Activated CD4-positive, alpha-beta T cell treated with anti-CD3 and anti-CD28 coated beads, Interleukin-2, Interleukin-4, amounts not matched to agents 100 ng/mL and 50 ng/mL, durations not matched to agents 16 hours and 8 hours (primary cell): ENCODE measurements at regions not wholly inside any gene's neighbourhood (a gene's known extent, or its start where the extent isn't known, plus 50 kb on each side); places are given as distances from the start of the nearest gene placed in this dataset.
A peak's percentile ranks its signal among the peaks of the same experiment; 100 is the strongest.
"Not testable (repeated sequence)": the region's sequence is repeated elsewhere in the genome, so short reads cannot be mapped to it uniquely, and the experiment has no call there.

Source experiments
- DNase-seq: peaks from one replicate; pipeline ENCODE4 v3.0.0-alpha.2; 2020; ENCODE audit warnings: low spot score

DNA sequence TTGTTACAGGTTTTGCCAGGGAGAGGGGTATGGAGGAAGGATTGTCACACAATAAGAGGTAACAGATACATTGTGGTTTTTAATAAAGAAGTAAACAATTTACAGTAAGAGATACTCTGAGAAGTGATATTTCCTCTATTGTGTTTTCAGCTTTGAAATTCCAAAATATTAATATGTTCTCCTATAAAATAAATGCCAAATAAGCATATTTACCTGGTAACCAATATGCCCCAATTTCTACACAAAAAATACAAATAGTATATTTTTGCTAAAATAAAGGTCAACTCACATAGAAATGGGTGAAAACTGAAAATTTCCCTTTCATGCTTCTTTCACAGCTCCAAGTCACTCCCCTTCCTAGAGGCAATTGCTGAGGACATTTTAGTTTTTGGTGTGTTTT is 437.4 kb upstream of the UBE2E2 start:
- DNase-seq, result no peak

DNA sequence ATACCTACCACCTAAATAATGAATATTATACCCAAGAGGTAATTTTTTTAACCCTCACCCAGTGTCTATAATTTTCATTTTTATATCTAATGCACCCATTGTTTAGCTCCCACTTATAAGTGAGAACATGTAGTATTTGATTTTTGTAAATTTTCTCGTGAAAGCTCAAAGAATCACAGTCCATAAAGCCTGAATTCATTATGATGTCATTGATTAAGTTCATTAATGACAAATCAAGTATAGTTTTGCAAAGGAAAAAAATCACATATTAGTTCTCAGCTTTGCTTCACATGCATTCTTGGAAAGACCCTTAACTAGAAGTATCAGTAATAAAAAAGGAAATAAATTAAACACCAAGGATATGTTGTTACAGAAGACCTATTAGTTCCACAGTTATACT is 425.3 kb upstream of the UBE2E2 start:
- DNase-seq, result no peak

- no peak for DNase-seq
Measured at GRCh38 chr3:22779737-22780136, 423.4 kb upstream of the UBE2E2 start.

DNA sequence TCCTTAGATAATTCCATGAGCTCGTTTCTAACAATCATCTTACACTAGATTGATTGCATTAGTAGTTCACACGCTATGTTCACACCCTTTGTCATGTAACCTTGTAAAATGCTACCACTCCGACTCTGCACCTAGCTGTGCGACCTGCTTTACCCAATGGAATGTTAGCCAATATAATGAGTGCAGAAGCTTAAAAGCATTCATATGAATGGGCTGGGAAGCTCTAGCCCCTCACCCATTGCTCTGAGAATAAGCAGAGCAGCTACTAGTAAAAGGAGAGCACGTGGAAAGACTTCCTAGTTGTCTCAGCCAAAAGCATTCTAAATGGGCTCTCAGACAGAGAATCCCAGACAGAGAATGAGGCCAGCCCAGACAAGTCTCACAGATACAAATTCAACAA is 410.6 kb upstream of the UBE2E2 start:
- no peak for DNase-seq

GRCh38 chr3:22795917-22796316 is 407.2 kb upstream of the UBE2E2 start:
- DNase-seq, result no peak

- DNase-seq, result no peak
Measured at GRCh38 chr3:22798461-22798860, 404.7 kb upstream of the UBE2E2 start.

GRCh38 chr3:22819209-22819608 is 383.9 kb upstream of the UBE2E2 start:
- DNase-seq, result no peak

- DNase-seq, result no peak
Measured at GRCh38 chr3:22835041-22835440, 368.1 kb upstream of the UBE2E2 start.

GRCh38 chr3:22836131-22836530 is 367.0 kb upstream of the UBE2E2 start:
- no peak for DNase-seq

GRCh38 chr3:22843854-22844253 is 359.3 kb upstream of the UBE2E2 start:
- no peak for DNase-seq

DNA sequence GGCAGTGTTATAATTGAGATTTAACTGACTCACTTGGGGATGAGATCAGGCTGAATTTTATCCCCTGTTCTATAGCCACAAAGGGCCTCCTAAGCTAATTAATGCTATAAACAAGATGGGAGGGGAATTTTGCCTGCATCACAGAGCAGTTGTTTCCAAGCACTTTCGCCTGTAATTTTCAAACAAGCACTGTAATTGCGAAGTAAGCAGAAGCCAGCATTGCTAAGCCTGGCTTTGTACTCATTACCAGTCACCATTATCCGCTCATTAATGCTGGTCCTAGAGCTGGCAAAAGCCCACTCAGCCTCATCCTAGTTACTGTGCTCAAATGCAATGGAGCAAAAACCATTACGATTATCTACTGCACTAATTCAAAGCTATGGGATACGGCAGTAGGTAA is 356.6 kb upstream of the UBE2E2 start:
- DNase-seq, result no peak

DNA sequence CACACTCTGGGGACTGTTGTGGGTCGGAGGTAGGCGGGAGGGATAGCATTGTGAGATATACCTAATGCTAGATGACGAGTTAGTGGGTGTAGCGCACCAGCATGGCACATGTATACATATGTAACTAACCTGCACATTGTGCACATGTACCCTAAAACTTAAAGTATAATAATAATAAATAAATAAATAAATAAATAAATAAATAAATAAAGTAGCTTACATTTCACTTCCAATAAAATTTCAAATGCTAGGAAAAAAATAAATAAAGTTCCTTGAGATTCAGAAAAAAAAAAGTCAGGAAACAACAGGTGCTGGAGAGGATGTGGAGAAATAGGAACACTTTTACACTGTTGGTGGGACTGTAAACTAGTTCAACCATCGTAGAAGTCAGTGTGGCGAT is 353.5 kb upstream of the UBE2E2 start:
- not testable (repeated sequence) for DNase-seq

DNA sequence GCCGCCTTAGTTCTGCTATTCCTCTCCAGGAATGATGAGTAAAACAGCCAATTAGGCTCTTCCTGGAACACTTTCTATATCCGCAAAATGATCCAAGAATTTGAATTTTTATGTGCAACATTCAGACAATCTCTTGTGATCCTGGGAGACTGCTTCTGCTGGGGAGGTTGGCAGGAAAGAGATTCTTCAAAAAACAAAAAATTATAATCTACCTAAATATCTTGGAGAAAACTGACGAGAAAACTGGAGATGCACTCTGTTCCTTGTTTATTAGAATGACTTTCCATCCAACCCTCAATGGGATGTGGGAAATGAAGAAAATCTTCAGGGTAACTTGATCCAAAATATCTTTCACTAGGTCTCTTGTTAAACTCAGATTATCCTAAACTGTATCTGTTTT is 346.3 kb upstream of the UBE2E2 start:
- no peak for DNase-seq

DNA sequence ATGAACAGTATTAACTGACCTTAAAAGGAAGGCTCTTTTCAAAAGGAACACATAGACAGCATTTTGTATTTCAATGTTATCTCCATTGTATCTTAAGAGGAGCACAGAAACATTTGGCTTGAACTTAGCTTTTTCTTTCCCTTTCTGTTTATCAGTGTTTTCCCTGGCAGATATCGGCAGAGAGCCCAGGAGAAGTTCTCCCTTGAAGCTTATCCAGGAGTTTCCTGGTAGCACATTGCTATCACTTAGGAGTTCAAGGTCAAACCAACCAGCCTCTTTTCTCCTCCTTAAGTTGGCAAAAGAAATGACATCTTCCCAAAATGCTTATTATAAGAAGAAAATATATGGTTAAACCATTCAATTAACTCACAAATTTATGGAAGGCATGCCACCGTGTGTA is 344.6 kb upstream of the UBE2E2 start:
- DNase-seq, result no peak

DNA sequence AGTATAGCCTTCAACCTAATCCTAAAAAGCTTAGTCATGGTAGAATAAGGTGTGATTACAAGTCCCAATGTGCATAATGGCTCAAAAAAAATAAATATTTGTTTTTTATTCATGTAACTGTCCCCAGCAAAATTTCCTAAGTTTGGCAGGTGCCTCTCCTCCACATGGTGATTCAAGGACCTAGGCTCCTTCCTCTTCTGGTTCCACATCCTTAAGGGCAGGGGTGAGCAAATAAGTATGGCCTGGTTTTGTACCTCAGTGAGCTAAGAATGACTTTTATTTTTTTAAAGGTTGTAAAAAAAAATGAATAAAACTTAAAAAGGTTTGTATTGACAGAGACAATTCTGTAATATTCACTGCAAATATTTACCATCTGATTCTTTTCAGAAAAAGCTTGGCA is 343.5 kb upstream of the UBE2E2 start:
- no peak for DNase-seq

DNA sequence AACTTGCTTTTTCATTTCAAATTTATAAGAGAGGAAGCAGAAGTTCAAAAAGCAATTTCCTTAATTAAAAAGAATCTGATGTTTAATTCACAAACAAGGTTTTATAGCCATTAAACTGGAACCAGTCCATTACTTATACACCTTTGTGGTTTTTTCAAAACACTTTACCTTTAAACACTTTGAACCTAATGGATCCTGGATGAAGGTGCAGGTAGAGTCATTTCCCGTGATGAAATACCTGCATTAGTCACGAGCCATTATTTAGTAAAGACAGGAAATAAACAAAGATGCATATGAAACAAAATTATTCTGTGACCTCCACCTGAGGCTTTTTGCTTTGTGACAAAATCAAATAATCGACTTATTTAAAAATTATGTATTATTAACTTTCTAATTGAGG is 341.7 kb upstream of the UBE2E2 start:
- DNase-seq, result no peak

- no peak for DNase-seq
Measured at GRCh38 chr3:22862111-22862510, 341.0 kb upstream of the UBE2E2 start.

GRCh38 chr3:22882834-22883233 is 320.3 kb upstream of the UBE2E2 start:
- DNase-seq, result not testable (repeated sequence)

DNA sequence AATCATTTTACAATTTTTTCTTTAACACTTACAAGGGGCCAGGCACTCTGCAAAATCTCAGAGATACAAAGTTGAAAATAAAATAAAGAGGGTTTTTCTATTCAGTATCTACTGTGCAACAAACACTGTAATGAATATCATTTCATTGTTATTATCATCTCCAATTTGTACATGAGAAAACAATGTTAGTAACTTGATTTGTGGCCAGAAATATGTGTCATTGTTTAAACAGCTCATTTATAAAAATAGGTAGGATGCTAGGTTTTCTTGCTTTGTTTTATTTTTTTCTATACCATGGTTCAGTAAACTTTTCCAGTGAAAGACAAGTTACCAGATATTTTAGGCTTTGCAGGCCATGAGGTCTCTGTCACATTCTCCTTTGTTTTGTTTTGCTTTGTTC is 318.1 kb upstream of the UBE2E2 start:
- DNase-seq, result no peak

DNA sequence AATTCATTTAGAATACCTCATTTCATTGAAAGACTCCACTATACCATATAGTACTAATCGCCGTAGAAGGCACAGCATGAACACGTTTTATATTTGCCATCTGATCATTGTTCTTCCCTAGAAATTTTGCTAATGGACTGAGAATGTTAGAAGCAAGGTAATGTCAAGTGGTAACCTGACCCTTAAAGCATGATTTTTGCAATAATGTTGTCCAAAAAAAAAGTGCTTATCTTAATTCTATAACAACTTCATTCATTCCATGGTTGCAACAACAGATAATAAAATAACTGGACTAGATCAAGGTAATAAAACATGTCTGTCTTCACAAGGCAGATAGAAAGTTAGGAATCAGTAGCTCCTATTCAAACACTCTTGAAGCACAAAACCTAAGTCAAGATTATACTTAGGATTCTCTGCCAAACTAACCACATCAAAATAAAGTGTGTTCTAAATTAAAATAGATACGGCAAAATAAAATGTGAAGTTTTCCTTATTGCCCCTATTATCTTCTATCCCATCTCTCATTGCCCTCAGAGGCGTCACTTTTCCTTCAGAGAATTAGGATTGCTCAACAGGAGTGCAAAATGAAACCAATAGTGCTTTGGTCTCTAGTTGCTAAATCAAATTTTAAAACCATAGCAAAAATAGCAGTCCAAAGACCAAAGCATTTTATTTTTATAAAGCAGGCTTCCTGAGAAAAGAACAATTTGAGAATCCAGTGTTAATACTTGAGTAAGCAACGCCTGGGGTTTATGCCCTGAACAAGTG is 317.4 kb upstream of the UBE2E2 start:
- no peak for DNase-seq

- no peak for DNase-seq
Measured at GRCh38 chr3:22886439-22887068, 316.6 kb upstream of the UBE2E2 start.

DNA sequence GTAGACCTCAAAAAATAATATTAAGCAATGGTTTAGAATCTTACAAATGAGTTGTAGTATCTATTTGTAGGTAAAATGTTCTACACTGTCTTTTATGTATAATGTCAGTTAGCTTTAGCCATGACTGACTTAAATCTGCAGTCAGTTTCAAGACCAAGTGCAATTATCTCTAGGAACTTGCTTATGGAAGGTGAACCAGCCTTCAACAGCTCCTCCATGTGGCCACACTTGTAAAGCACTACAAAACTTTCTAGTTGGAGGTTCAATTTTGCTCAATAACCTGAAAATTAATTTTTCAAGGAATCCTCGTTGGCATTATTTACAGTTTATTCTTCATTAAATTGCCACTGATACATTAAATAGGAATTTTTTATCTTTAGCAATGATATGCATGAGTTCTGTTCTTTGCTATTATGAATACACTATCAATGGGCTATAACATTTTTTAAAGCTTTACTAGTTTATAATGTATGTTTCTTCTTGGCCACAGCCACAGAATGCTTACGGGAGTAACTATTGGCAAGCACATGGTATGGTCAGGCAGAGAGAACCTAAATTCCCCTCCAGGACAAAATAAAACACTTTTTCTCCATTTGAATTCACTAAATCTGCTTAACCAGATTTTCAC is 315.3 kb upstream of the UBE2E2 start:
- peak; percentile 1 for DNase-seq

- DNase-seq, result no peak
Measured at GRCh38 chr3:22893101-22893500, 310.0 kb upstream of the UBE2E2 start.
